ENCODE measurements at regions not wholly inside any gene's neighbourhood (a gene's known extent, or its start where the extent isn't known, plus 50 kb on each side); places are given as distances from the start of the nearest gene placed in this dataset.

GRCh38 chr17:33534087-33534486 is 241.0 kb upstream of the ASIC2 start:
- DNase-seq (ENCODE audit: low read depth) = no peak
- TF ChIP-seq CTCF (conservative IDR thresholded peaks at IDR 0.05; ENCODE audit: low read depth, low read length) = no peak
- no peak overlapping the region for H3K4me3 ChIP-seq (ENCODE audit: low read depth, low read length)

DNA sequence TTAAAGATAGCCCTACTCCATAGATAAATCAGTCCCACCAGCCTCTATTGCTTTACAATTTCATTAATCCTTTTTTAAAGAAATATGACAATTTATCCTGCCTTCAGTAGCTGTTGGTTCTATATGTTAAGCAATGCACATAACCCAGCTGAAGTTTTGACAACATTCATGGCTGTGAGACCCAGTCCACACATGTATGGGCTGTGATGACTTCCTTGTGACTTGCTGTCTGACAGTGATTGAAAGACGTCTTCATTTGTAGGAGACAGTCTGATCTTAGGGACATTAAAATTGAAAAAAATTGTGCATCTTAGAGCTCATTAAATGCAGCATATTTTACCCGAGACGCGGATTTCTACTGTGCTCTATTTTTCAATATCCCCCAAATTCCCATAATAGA is 252.0 kb upstream of the ASIC2 start:
- no peak overlapping the region for H3K4me3 ChIP-seq (ENCODE audit: low read depth, low read length)
- DNase-seq (ENCODE audit: low read depth) = no peak
- TF ChIP-seq CTCF (conservative IDR thresholded peaks at IDR 0.05; ENCODE audit: low read depth, low read length) = no peak

DNA sequence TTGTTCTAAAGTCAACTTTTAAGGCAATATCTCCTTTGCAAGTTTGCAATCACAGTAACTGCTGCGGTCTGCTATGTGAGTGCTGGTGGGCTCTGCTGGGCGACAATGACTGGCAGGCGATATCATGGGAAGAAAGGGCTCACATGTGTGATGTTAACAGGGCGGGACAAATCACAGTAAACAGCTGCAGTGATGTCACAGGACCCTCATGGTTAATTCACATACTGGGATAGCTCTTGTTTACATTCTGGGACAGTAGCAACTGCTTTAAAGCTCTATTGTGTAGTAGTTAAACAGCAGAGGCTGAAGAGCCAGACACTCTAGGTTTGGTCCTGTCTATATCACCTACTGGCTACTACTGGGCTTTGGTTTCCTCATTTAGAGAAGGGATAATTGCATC is 257.2 kb upstream of the ASIC2 start:
- H3K4me3 ChIP-seq (ENCODE audit: low read depth, low read length) = no peak overlapping the region
- no peak for DNase-seq (ENCODE audit: low read depth)
- no peak for TF ChIP-seq CTCF (conservative IDR thresholded peaks at IDR 0.05; ENCODE audit: low read depth, low read length)

- DNase-seq (ENCODE audit: low read depth) = no peak
- TF ChIP-seq CTCF (conservative IDR thresholded peaks at IDR 0.05; ENCODE audit: low read depth, low read length) = no peak
- H3K4me3 ChIP-seq (ENCODE audit: low read depth, low read length) = no peak overlapping the region
Observed at GRCh38 chr17:33551075-33551474, 258.0 kb upstream of the ASIC2 start.

DNA sequence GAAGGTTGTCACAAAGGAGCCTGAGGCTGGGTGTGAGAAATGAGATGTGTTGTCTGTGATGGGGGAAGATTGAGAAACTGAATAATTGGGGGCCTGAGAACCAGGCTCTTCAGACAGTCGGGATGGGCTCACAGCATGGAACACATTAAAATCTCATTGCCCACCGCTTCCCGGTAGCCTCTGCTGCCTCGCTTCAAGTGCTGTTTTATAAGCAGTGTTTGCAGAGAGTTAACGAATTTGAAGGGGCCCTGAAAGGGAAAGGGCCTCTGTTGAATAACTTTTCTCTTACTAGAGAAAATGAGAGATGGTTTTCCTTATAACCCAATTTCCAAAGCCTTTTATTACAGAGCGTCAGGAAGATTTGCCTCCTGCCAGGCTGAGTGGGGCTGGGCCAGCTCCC is 258.8 kb upstream of the ASIC2 start:
- TF ChIP-seq CTCF (conservative IDR thresholded peaks at IDR 0.05; ENCODE audit: low read depth, low read length) = no peak
- no peak overlapping the region for H3K4me3 ChIP-seq (ENCODE audit: low read depth, low read length)
- DNase-seq (ENCODE audit: low read depth) = no peak

DNA sequence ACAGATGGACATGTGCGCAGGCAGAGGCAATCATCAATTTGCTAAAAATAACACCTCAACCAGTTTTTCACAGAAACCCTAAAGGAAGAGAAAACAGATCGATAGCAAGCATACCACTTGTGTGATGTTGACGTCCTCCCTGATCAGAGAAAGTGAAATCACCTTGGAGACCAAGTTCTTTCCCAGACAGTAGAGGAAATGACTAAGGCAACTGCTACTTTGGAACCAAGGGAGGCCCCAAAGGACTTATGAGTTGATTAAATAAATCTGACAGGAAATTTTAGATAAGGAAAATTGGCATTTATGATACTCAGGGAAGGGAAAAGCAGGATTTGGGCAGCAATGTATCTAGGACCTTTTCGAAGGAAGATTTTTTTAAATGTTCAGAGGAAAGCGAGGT is 267.1 kb upstream of the ASIC2 start:
- DNase-seq (ENCODE audit: low read depth) = no peak
- H3K4me3 ChIP-seq (ENCODE audit: low read depth, low read length) = no peak overlapping the region
- TF ChIP-seq CTCF (conservative IDR thresholded peaks at IDR 0.05; ENCODE audit: low read depth, low read length) = no peak

GRCh38 chr17:33560871-33561270 is 267.8 kb upstream of the ASIC2 start:
- H3K4me3 ChIP-seq (ENCODE audit: low read depth, low read length) = no peak overlapping the region
- no peak for TF ChIP-seq CTCF (conservative IDR thresholded peaks at IDR 0.05; ENCODE audit: low read depth, low read length)
- no peak for DNase-seq (ENCODE audit: low read depth)
